Esophagus squamous epithelium (tissue), 4 donors: ENCODE measurements at regions not wholly inside any gene's neighbourhood (a gene's known extent, or its start where the extent isn't known, plus 50 kb on each side); places are given as distances from the start of the nearest gene placed in this dataset.

ENCODE experiments used
- CTCF ChIP-seq, 6 experiments: fragments of 450-650 bp in 4 of 6; fragments of 200-600 bp in 2 of 6; sonication (generic) in 2 of 6; IDR thresholded peaks; one replicate each; pipeline ENCODE4 v1.5.1; 2016 to 2019; ENCODE audit warnings: antibody characterized with exemption in 6 of 6, mild to moderate bottlenecking in 4 of 6, moderate library complexity in 4 of 6
- POLR2A ChIP-seq, 4 donors: fragments of 450-650 bp; IDR thresholded peaks; one replicate each; pipeline ENCODE4 v1.6.1; 2017; ENCODE audit warnings: antibody characterized with exemption in 4 of 4, mild to moderate bottlenecking in 4 of 4, moderate library complexity in 3 of 4

GRCh38 chr2:22703286-22703920, 681.6 kb upstream of the KLHL29 start:
- no peak for TF ChIP-seq CTCF (IDR thresholded peaks at IDR 0.05)
- no peak for TF ChIP-seq POLR2A (IDR thresholded peaks at IDR 0.05)
